Activated CD4-positive, alpha-beta memory T cell treated with anti-CD3 and anti-CD28 coated beads, Interleukin-2, amount 10 ng/mL, durations not matched to agents 7 days and 5 days (primary cell): ENCODE measurements at regions not wholly inside any gene's neighbourhood (a gene's known extent, or its start where the extent isn't known, plus 50 kb on each side); places are given as distances from the start of the nearest gene placed in this dataset.
"Not testable (repeated sequence)": the region's sequence is repeated elsewhere in the genome, so short reads cannot be mapped to it uniquely, and the experiment has no call there.

Experiments
- CTCF ChIA-PET: fragments of 350-600 bp; sonication (Branson Sonifier 250); formaldehyde crosslinking; loops from one replicate; lab custom pipeline; 2021; ENCODE audit warnings: antibody characterized with exemption, inconsistent platforms; lab: Charles Lee
- POLR2A ChIA-PET: fragments of 350-600 bp; sonication (Branson Sonifier 250); formaldehyde crosslinking; loops from one replicate; lab custom pipeline; 2021; ENCODE audit warnings: antibody characterized with exemption; lab: Charles Lee
- DNase-seq: peaks from one replicate; pipeline ENCODE4 v3.0.0-alpha.2; 2020
- H3K27ac Mint-ChIP-seq: one replicate; pipeline ENCODE4 v1.8.0; 2021; ENCODE audit warnings: mild to moderate bottlenecking, mixed read lengths
- H3K27me3 Mint-ChIP-seq: one replicate; pipeline ENCODE4 v1.8.0; 2021; ENCODE audit warnings: mixed read lengths
- H3K36me3 Mint-ChIP-seq: one replicate; pipeline ENCODE4 v1.8.0; 2021; ENCODE audit warnings: low read depth, mixed read lengths
- H3K4me1 Mint-ChIP-seq: one replicate; pipeline ENCODE4 v1.8.0; 2021; ENCODE audit warnings: mixed read lengths
- H3K4me3 Mint-ChIP-seq: one replicate; pipeline ENCODE4 v1.8.0; 2021; ENCODE audit warnings: mild to moderate bottlenecking, mixed read lengths
- H3K9me3 Mint-ChIP-seq: one replicate; pipeline ENCODE4 v1.8.0; 2021; ENCODE audit warnings: mixed read lengths

DNA sequence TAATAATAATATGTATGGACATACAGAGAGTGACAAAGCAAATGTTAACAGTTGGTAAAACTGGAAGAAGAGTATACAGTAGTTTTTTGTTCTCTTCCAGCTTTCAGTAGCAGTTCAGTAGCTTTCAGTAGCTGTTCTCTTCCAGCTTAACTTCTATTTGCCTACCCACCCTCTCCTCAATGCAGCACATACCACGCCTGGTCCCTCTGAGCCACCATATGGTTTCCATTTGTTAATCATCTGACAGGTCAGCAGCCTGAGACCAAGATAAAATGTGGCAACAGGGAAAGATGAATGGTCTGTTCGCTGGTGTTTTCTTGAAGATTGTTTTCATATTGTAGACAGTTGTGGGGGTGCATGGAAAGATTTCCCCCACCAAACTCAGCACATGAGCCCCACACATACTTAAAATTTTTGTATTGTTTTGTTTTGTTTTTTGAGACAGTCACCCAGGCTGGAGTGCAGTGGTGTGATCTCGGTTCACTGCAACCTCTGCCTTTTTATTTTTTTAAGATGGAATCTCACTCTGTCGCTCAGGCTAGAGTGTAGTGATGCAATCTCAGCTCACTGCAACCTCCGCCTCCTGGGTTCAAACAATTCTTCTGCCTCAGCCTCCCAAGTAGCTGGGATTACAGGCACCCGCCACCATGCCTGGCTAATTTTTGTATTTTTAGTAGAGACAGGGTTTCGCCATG is 56.8 kb downstream of the ATP6V0E2 start:
- H3K36me3 Mint-ChIP-seq, H3K4me1 Mint-ChIP-seq, H3K4me3 Mint-ChIP-seq, POLR2A ChIA-PET, H3K27ac Mint-ChIP-seq, H3K9me3 Mint-ChIP-seq, H3K27me3 Mint-ChIP-seq, DNase-seq, CTCF ChIA-PET: not testable (repeated sequence)

DNA sequence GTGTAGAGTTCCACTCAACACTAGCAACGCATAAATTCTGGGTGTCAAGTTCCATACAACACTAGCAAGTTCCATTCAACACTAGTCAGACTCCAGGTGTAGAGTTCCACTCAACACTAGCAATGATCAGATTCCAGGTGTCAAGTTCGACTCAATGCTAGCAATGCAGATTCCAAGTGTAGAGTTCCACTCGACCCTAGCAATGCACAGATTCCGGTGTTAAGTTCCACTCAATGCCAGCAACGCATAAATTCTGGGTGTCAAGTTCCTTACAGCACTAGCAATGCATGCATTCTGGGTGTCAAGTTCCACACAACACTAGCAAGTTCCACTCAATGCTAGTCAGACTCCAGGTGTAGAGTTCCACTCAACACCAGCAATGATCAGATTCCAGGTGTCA is 60.0 kb downstream of the ATP6V0E2 start:
- H3K9me3 Mint-ChIP-seq, H3K27ac Mint-ChIP-seq, H3K4me3 Mint-ChIP-seq, DNase-seq, H3K27me3 Mint-ChIP-seq, H3K36me3 Mint-ChIP-seq, H3K4me1 Mint-ChIP-seq, CTCF ChIA-PET, POLR2A ChIA-PET: not testable (repeated sequence)

DNA sequence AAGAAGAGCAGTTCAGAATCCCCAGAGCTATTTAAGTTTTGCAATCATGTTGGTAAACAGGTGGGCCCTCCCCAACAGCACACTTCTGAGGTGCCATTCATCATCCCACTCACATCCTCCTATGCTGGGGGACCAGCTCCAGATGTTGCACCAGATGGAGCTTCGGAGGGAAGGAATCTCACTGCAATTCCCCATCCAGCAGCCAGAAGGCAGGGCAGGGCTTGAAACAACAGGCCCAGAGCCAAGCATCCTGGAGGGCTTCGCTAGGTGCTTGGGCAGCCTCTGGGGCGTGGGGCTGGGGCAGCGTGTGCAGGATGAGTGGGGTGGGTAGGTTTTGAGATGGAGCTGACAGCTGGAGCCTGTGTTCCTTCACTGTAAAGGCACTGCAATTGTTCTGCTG is 73.6 kb downstream of the ATP6V0E2 start:
- H3K4me3 Mint-ChIP-seq, H3K9me3 Mint-ChIP-seq, H3K36me3 Mint-ChIP-seq, DNase-seq, H3K27me3 Mint-ChIP-seq, CTCF ChIA-PET, H3K27ac Mint-ChIP-seq, POLR2A ChIA-PET: not testable (repeated sequence)
- peaks cover 11% of the 10 kb centered on the region for H3K4me1 Mint-ChIP-seq

DNA sequence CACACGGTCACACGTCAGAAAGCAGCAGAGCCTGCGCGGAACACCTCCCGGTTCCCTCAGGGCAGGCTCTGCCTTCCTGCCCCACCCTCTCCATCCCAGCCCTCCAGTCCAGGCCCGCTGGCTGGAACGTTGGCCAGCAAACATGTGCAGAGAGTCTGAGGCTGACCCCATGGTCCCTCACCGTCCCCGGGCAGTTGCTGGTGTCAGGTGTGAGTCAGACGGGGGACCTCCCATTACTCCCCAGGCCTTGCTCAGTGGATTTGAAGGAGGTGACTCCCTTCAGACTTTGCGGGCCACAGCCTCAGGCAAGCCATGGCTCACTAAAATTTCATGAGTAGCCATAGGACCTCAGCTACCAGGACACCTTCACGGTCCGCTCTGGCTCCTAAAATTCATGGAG is 74.7 kb downstream of the ATP6V0E2 start:
- DNase-seq, H3K27me3 Mint-ChIP-seq, POLR2A ChIA-PET, H3K27ac Mint-ChIP-seq, H3K4me3 Mint-ChIP-seq, H3K36me3 Mint-ChIP-seq, CTCF ChIA-PET, H3K9me3 Mint-ChIP-seq: not testable (repeated sequence)
- peaks cover 11% of the 10 kb centered on the region for H3K4me1 Mint-ChIP-seq

DNA sequence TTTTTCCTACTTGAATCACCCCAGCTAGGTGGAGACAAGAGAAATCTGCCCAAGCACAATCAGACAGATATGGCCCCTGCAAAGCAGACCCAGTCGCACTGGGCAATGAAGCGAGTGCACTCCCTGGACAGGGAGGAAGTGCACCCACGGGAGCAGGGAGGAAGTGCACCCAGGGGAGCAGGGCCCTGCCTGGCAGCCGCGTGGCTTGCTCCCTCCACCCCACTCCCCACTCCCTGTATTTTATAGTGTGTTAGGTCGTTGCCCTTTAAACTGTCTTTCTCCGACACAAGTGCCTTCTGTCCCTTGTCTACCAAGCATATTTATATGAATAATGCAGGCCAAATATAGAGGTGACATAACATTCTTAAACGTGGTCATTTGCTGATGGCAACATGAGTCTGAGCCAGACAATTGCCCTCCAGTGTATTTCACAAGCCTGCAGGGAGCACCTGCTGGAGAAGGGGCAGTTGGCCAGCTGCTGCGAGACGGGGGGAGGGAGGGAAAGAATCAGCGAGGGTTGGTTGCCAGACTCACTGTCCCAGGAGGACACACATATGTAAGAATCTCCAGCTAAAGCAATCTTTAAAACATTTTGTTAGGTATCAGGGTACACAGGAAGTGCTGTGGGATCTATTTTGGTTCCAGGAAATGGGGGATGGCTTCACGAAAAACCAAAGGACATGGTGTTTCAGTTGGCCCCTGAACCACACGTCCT is 76.3 kb downstream of the ATP6V0E2 start:
- POLR2A ChIA-PET, H3K36me3 Mint-ChIP-seq, H3K27me3 Mint-ChIP-seq, CTCF ChIA-PET, H3K4me3 Mint-ChIP-seq, H3K9me3 Mint-ChIP-seq: not testable (repeated sequence)
- peak overlapping the region; percentile 73 for H3K27ac Mint-ChIP-seq
- H3K4me1 Mint-ChIP-seq: peaks cover 11% of the 10 kb centered on the region
- peak; percentile 42 for DNase-seq

DNA sequence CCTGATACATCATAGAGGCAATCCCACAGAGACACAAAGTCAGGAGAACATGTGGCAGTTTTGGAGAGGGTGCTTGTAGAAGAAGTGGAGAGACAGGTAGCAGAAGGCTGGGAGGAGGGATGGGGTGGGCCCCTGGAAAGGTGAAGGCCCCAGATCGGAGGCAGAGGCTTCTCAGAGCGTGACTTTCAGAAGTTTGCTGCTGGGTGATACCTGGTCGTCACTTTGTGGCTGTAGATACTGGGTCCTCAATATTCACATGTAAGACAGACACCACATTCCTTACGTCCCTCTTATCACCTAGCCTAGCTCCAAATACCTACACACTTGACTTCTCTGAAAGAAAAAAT is 76.8 kb downstream of the ATP6V0E2 start:
- H3K9me3 Mint-ChIP-seq, H3K4me3 Mint-ChIP-seq, POLR2A ChIA-PET, CTCF ChIA-PET, DNase-seq, H3K36me3 Mint-ChIP-seq, H3K27me3 Mint-ChIP-seq: not testable (repeated sequence)
- peaks cover 11% of the 10 kb centered on the region for H3K4me1 Mint-ChIP-seq
- H3K27ac Mint-ChIP-seq: peak overlapping the region; percentile 73

DNA sequence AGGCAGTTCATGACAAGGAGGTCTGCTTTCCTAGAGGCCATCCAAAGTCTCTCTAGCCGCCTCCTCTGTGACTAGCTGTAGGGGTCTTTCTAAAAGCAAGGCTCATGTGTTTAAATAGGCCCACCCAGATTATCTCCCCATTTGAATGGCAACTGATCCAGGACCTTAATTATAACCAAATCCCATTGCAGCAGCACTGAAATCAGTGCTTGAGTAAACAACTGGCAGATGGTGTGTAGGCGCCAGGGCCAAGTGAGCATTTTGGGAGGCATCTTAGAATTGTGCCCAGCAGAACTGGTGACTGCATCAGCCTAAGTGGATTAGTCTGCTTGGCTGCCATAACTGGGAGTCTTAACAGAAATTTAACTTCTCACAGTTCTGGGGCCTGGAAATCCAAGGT is 77.8 kb downstream of the ATP6V0E2 start:
- H3K36me3 Mint-ChIP-seq, CTCF ChIA-PET, DNase-seq, H3K9me3 Mint-ChIP-seq, H3K27ac Mint-ChIP-seq, H3K4me3 Mint-ChIP-seq, H3K27me3 Mint-ChIP-seq, POLR2A ChIA-PET: not testable (repeated sequence)
- peaks cover 11% of the 10 kb centered on the region for H3K4me1 Mint-ChIP-seq

DNA sequence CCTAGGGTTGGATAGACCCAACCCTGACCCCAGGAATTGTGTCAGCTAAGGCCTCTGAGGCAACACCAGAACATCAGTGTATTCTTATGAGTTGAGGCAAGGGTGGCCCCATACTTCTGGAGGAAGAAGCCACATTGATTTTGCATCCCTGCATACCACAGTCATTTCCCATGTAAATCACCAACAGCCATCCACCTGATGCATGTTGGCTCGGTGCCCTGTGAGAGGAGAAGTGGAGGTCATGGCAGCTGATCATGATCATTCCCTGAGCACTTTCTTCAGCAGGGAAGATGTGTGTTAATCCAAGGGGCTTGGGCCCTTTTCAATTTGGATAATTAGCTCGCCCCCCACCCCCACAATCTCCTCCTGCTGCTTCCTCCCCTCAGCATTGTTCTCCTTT is 85.1 kb downstream of the ATP6V0E2 start:
- Mint-ChIP-seq H3K36me3 (peaks cover 20% of the 10 kb centered on the region), H3K4me1 (peaks cover 13% of the 10 kb centered on the region), H3K9me3 (peaks cover 18% of the 10 kb centered on the region)
- H3K27me3 Mint-ChIP-seq, H3K27ac Mint-ChIP-seq, POLR2A ChIA-PET, CTCF ChIA-PET, H3K4me3 Mint-ChIP-seq, DNase-seq: not testable (repeated sequence)

DNA sequence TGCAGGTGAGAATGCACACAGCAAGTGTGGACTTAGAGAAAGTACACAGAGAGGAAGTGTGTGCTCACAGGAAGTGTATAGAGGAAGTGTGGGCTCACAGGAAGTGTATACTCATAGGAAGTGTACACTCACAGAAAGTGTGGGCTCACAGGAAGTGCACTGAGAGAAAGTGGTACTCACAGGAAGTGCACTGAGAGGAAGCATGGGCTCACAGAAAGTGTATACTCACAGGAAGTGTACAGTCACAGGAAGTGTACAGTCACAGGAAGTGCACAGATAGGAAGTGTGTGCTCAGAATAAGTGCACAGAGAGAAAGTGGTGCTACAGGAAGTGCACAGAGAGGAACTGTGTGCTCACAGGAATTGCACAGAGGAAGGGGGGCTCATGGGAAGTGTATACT is 87.1 kb downstream of the ATP6V0E2 start:
- DNase-seq: peak; percentile 28
- CTCF ChIA-PET, POLR2A ChIA-PET, H3K27me3 Mint-ChIP-seq: not testable (repeated sequence)
- Mint-ChIP-seq H3K4me3 (peak overlapping the region; percentile 14), H3K4me1 (peaks cover 13% of the 10 kb centered on the region), H3K36me3 (peaks cover 20% of the 10 kb centered on the region), H3K9me3 (peaks cover 18% of the 10 kb centered on the region), H3K27ac (peak overlapping the region; percentile 82)

DNA sequence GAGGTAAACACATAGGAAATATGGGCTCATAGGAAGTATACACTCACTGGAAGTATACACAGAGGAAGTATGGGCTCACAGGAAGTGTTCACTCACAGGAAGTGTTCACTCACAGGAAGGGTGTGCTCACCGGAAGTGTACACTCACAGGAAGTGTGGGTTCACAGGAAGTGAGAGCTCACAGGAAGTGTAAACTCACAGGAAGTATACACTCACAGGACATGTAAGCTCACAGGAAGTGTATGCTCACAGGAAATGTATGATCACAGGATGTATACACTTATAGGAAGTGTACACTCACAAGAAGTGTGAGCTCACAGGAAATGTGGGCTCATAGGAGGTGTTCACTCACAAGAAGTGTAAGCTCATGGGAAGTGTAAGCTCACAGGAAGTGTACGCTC is 88.1 kb downstream of the ATP6V0E2 start:
- peak; percentile 29 for DNase-seq

DNA sequence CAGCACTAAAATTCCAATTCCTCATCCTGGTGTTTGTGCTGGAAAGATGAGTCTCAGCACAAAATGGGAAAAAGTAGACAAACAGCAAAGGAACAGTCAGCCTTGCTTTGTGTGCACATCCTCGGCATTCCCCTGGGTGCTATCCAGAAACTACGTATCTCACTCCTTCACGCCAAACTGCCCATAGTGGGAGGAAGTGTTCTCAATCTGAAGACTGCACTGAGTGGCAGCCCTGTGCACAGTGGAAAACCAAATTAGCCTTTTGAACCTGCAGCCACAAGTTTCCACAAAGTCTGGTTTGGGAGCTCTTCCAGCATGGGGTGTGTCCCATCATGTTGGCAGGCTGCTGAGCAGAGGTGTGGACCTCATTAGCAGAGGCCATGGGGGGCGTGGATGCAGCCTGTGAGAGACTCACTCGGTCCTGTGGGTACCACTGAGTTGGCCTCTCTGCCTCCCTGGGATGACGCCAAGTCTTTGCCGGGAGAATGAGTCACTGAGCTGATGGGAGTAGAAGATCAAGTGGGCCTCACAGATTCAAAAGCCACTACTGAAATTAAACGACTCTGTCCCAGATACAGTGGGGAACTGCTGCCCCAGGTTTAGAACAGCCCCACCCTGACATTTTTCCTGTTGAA is 89.0 kb downstream of the ATP6V0E2 start:
- H3K4me3 Mint-ChIP-seq, H3K27me3 Mint-ChIP-seq, CTCF ChIA-PET, POLR2A ChIA-PET, DNase-seq: not testable (repeated sequence)
- Mint-ChIP-seq H3K36me3 (peaks cover 20% of the 10 kb centered on the region), H3K4me1 (peaks cover 13% of the 10 kb centered on the region), H3K9me3 (peaks cover 18% of the 10 kb centered on the region), H3K27ac (peak overlapping the region; percentile 82)

More for the DNA sequence above, 88.1 kb downstream of the ATP6V0E2 start:
- H3K36me3 Mint-ChIP-seq: peaks cover 20% of the 10 kb centered on the region
- peaks cover 13% of the 10 kb centered on the region for H3K4me1 Mint-ChIP-seq
- peak overlapping the region; percentile 82 for H3K27ac Mint-ChIP-seq
- H3K4me3 Mint-ChIP-seq, H3K27me3 Mint-ChIP-seq, POLR2A ChIA-PET, CTCF ChIA-PET: not testable (repeated sequence)
- peaks cover 18% of the 10 kb centered on the region for H3K9me3 Mint-ChIP-seq

DNA sequence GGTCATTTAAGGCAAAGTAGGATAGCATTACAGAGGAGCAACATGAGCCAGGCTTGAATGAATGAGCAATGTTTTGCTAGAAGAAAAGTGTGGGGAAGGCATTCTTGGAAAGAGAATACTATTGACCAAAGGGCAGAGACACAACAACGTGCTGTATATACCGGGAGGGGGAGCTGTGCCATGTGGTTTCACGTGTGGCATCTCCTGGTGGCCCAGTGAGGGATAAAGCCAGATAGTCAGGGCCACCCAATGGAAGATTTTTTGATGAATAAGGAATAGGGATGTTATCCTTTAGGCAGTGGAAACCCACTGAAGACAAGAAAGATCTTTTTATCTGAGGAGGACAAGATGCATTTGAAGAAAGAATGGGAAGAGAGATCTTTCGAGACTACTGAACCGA is 90.2 kb downstream of the ATP6V0E2 start:
- H3K27me3 Mint-ChIP-seq, CTCF ChIA-PET: not testable (repeated sequence)

DNA sequence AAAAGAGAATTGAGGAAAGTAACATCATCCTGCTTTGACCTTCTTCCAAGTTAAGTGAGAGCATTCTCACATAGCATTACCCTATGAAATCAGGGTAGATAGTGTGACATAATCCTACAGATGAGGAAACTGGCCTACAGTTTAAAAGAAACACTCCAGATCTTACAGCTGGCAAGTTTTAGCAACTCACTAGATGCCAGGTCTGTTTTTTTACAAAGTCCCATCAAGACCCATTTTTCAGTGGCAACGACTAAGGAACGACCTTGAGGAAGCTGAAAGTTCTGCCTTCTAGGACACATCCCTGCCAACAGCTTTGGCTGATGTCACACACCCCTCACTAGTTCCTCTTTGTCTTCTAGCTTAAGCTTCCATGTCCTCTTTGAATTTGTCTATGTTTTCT is 92.7 kb downstream of the ATP6V0E2 start:
- POLR2A ChIA-PET, CTCF ChIA-PET, DNase-seq, H3K27me3 Mint-ChIP-seq, H3K4me1 Mint-ChIP-seq, H3K27ac Mint-ChIP-seq, H3K4me3 Mint-ChIP-seq, H3K9me3 Mint-ChIP-seq: not testable (repeated sequence)
- H3K36me3 Mint-ChIP-seq: peaks cover 12% of the 10 kb centered on the region

More for the DNA sequence above, 90.2 kb downstream of the ATP6V0E2 start:
- DNase-seq, POLR2A ChIA-PET, H3K27ac Mint-ChIP-seq, H3K4me3 Mint-ChIP-seq: not testable (repeated sequence)
- Mint-ChIP-seq H3K4me1 (peaks cover 13% of the 10 kb centered on the region), H3K9me3 (peaks cover 18% of the 10 kb centered on the region), H3K36me3 (peaks cover 20% of the 10 kb centered on the region)
